ENCODE measurements at regions not wholly inside any gene's neighbourhood (a gene's known extent, or its start where the extent isn't known, plus 50 kb on each side); places are given as distances from the start of the nearest gene placed in this dataset.

GRCh38 chr2:79275197-79275596 lies 115.6 kb upstream of the REG3A start (continued):
- no peak for TF ChIP-seq ZNF462 (CRISPR knock-in tag; IDR thresholded peaks at IDR 0.05)
- no peak for TF ChIP-seq CREB1 (CRISPR knock-in tag; IDR thresholded peaks at IDR 0.05; ENCODE audit: low read depth)

- Histone ChIP-seq H3K4me3 (no peak overlapping the region), H3K4me2 (no peak overlapping the region), H3K4me1 (ENCODE audit: insufficient read depth) (peaks cover 23% of the 10 kb centered on the region), H2AFZ (no peak overlapping the region), H3F3A (replicated peaks; ENCODE audit: low read depth) (no peaks in the 10 kb centered on the region), H3K36me3 (ENCODE audit: insufficient read depth) (no peaks in the 10 kb centered on the region; the same call in 1 of the 2 replicates), H3K9me2 (ENCODE audit: insufficient read depth) (peaks cover 9% of the 10 kb centered on the region; the same call in 1 of the 2 replicates), H3K27me3 (ENCODE audit: insufficient read depth) (no peaks in the 10 kb centered on the region), H3K27ac (ENCODE audit: low read depth) (no peak overlapping the region), H3K79me2 (replicated peaks; ENCODE audit: insufficient read depth) (no peaks in the 10 kb centered on the region), H4K20me1 (replicated peaks; ENCODE audit: insufficient read depth) (no peaks in the 10 kb centered on the region)
- peaks cover 20% of the 10 kb centered on the region; the same call in 2 of the 3 replicates for H3K9me3 Mint-ChIP-seq
- no peaks in the 10 kb centered on the region for H3K27me3 Mint-ChIP-seq (ENCODE audit: insufficient read depth, low read depth, poor library complexity)
- no peak for DNase-seq (ENCODE audit: low spot score)
- ATAC-seq, result no peak
- H3K4me3 Mint-ChIP-seq, result no peak overlapping the region
- H3K4me1 Mint-ChIP-seq, result peaks cover 19% of the 10 kb centered on the region
- H3K27ac Mint-ChIP-seq, result no peak overlapping the region
- H3K36me3 Mint-ChIP-seq (ENCODE audit: low read depth), result peaks cover 8% of the 10 kb centered on the region; the same call in 1 of the 3 replicates
- no peak for TF ChIP-seq ZNF114 (CRISPR knock-in tag; IDR thresholded peaks at IDR 0.05)
- TF ChIP-seq ZNF331 (CRISPR knock-in tag; IDR thresholded peaks at IDR 0.05; ENCODE audit: low read depth), result no peak
- no peak for TF ChIP-seq EZH2 (IDR thresholded peaks at IDR 0.05; ENCODE audit: low read depth, unreplicated experiment)
- TF ChIP-seq JUNB (IDR thresholded peaks at IDR 0.05; ENCODE audit: unreplicated experiment), result no peak
- TF ChIP-seq NANOG (IDR thresholded peaks at IDR 0.05; ENCODE audit: borderline replicate concordance), result no peak
- no peak for TF ChIP-seq POLR2AphosphoS5 (IDR thresholded peaks at IDR 0.05; ENCODE audit: low read depth)
- no peak for TF ChIP-seq REST (IDR thresholded peaks at IDR 0.05; ENCODE audit: unreplicated experiment)
- TF ChIP-seq ETS1 (IDR thresholded peaks at IDR 0.05), result no peak
Observed at GRCh38 chr2:79272616-79273015, 113.1 kb upstream of the REG3A start.
